Thyroid gland (tissue), 4 donors: ENCODE measurements at regions not wholly inside any gene's neighbourhood (a gene's known extent, or its start where the extent isn't known, plus 50 kb on each side); places are given as distances from the start of the nearest gene placed in this dataset.

Experiments used
- CTCF ChIP-seq, 6 experiments: fragments of 200-600 bp in 3 of 6; fragments of 450-650 bp in 3 of 6; sonication (generic) in 3 of 6; IDR thresholded peaks; one replicate each; pipeline ENCODE4 v1.5.1; 2016 to 2019; ENCODE audit warnings: antibody characterized with exemption in 6 of 6, mild to moderate bottlenecking in 2 of 6, inconsistent platforms in 1 of 6, moderate library complexity in 1 of 6
- POLR2A ChIP-seq, 2 donors: fragments of 450-650 bp; IDR thresholded peaks; one replicate each; pipeline ENCODE4 v1.6.1; 2017; ENCODE audit warnings: antibody characterized with exemption in 2 of 2, mild to moderate bottlenecking in 2 of 2, moderate library complexity in 1 of 2

GRCh38 chr3:55169608-55170072 is 241.8 kb upstream of the LRTM1 start:
- TF ChIP-seq POLR2A (IDR thresholded peaks at IDR 0.05) = no peak
- no peak for TF ChIP-seq CTCF (IDR thresholded peaks at IDR 0.05)
